Lower leg skin (tissue), 3 donors: ENCODE measurements at regions not wholly inside any gene's neighbourhood (a gene's known extent, or its start where the extent isn't known, plus 50 kb on each side); places are given as distances from the start of the nearest gene placed in this dataset.

Experiments used
- POLR2A ChIP-seq, 2 donors: fragments of 450-650 bp; IDR thresholded peaks; one replicate each; pipeline ENCODE4 v1.6.1; 2016 to 2017; ENCODE audit warnings: antibody characterized with exemption in 2 of 2, mild to moderate bottlenecking in 1 of 2, moderate library complexity in 1 of 2
- TF ChIP-seq, protein P1 (sequence below), 3 donors: fragments of 450-650 bp; IDR thresholded peaks; one replicate each; pipeline ENCODE4 v1.5.1; 2016; ENCODE audit warnings: antibody characterized with exemption in 3 of 3, mild to moderate bottlenecking in 3 of 3, moderate library complexity in 2 of 3

DNA sequence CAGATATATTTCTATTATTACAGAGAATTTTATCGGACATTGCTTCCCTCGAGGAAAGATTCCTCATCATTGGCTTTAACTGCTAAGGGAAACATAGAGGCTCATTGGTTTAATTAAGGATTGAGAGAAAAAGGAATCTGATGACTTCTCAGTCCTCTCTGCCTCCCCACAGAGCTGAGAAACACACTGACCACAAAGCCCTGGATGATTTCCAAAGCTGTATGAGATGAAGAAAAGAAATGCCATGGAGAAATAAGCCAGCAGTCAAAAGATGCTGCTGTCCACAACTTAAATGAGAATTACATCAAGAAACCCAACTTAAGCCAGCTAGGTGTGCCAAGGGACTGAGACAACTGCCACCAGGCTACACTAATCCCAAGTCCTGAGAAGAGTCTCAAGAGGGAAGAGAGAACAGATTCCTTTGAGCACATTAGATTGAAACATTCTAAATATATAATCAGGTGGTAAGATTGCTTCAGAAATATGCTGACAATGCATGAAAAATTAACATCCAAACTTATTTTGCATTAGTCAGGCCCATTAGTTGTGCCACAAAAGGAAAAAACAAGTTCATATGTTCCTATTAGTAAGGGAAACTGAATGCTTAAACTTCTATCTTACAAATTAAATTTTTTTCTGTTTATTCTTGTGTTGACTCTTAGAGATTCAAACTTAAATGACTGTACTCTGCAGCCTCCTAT lies 308.1 kb upstream of the CYRIA start:
- TF ChIP-seq, protein P1, sequence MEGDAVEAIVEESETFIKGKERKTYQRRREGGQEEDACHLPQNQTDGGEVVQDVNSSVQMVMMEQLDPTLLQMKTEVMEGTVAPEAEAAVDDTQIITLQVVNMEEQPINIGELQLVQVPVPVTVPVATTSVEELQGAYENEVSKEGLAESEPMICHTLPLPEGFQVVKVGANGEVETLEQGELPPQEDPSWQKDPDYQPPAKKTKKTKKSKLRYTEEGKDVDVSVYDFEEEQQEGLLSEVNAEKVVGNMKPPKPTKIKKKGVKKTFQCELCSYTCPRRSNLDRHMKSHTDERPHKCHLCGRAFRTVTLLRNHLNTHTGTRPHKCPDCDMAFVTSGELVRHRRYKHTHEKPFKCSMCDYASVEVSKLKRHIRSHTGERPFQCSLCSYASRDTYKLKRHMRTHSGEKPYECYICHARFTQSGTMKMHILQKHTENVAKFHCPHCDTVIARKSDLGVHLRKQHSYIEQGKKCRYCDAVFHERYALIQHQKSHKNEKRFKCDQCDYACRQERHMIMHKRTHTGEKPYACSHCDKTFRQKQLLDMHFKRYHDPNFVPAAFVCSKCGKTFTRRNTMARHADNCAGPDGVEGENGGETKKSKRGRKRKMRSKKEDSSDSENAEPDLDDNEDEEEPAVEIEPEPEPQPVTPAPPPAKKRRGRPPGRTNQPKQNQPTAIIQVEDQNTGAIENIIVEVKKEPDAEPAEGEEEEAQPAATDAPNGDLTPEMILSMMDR (IDR thresholded peaks at IDR 0.05): no peak
- TF ChIP-seq POLR2A (IDR thresholded peaks at IDR 0.05): no peak
